HCT116 (cell line): ENCODE measurements at regions not wholly inside any gene's neighbourhood (a gene's known extent, or its start where the extent isn't known, plus 50 kb on each side); places are given as distances from the start of the nearest gene placed in this dataset.

ENCODE experiments used
- CBX3 ChIP-seq: IDR thresholded peaks from 2 replicates; pipeline ENCODE4 v1.6.1; 2012; ENCODE audit warnings: low read depth
- CEBPB ChIP-seq: IDR thresholded peaks from 2 replicates; pipeline ENCODE4 v1.6.1; 2012; ENCODE audit warnings: low read depth
- CTCF ChIP-seq, 3 experiments: fragments of 200-600 bp in 1 of 3; sonication (generic) in 1 of 3; IDR thresholded peaks in 2 of 3; conservative IDR thresholded peaks in 1 of 3; 2 replicates each; pipeline ENCODE4 v1.5.1; 2012 to 2017; ENCODE audit warnings: low read depth in 2 of 3, low read length in 2 of 3, antibody characterized with exemption in 1 of 3, borderline replicate concordance in 1 of 3, control low read depth in 1 of 3, mild to moderate bottlenecking in 1 of 3, mixed read lengths in 1 of 3, mixed run types in 1 of 3, moderate library complexity in 1 of 3; ENCODE audit not compliant: insufficient read depth in 1 of 3
- EZH2 ChIP-seq: fragments of 200-600 bp; sonication (generic); IDR thresholded peaks from 2 replicates; pipeline ENCODE4 v1.6.1; 2017; ENCODE audit warnings: antibody characterized with exemption, mixed run types
- JUND ChIP-seq: IDR thresholded peaks from 2 replicates; pipeline ENCODE4 v1.6.1; 2012
- POLR2A ChIP-seq: IDR thresholded peaks from 2 replicates; pipeline ENCODE4 v1.7.0; 2011; ENCODE audit warnings: borderline replicate concordance; ENCODE audit not compliant: insufficient read depth, insufficient read length; ENCODE audit errors: extremely low read depth
- POLR2AphosphoS5 ChIP-seq: IDR thresholded peaks from 2 replicates; pipeline ENCODE4 v1.6.1; 2011; ENCODE audit warnings: mild to moderate bottlenecking, low read depth, low read length, moderate library complexity
- RAD21 ChIP-seq: IDR thresholded peaks from 2 replicates; pipeline ENCODE4 v1.6.1; 2012; ENCODE audit warnings: low read depth, mild to moderate bottlenecking
- SP1 ChIP-seq: IDR thresholded peaks from 2 replicates; pipeline ENCODE4 v1.6.1; 2012; ENCODE audit warnings: low read depth
- YY1 ChIP-seq: IDR thresholded peaks from 2 replicates; pipeline ENCODE4 v1.6.1; 2011; ENCODE audit warnings: low read length, low read depth, moderate library complexity, mild to moderate bottlenecking; ENCODE audit not compliant: insufficient replicate concordance; ENCODE audit errors: extremely low read depth
- ZNF274 ChIP-seq: fragments of 200-500 bp; sonication (Bioruptor generic); IDR thresholded peaks from 2 replicates; pipeline ENCODE4 v1.6.1; 2014; ENCODE audit warnings: mild to moderate bottlenecking, low read depth, low read length, inconsistent platforms

GRCh38 chr7:19491371-19491770, 217.5 kb downstream of the POLR1F start:
- TF ChIP-seq RAD21: no peak
- TF ChIP-seq CTCF (IDR thresholded peaks at IDR 0.05 in 2 of 3, conservative IDR thresholded peaks at IDR 0.05 in 1 of 3; ENCODE audit: borderline replicate concordance in 1 of 3, insufficient read depth in 1 of 3, low read depth in 2 of 3, low read length in 2 of 3): no peak
- TF ChIP-seq YY1: no peak
- TF ChIP-seq ZNF274: no peak
- no peak for TF ChIP-seq SP1
- TF ChIP-seq POLR2AphosphoS5: no peak
- no peak for TF ChIP-seq POLR2A
- no peak for TF ChIP-seq JUND
- no peak for TF ChIP-seq EZH2
- no peak for TF ChIP-seq CBX3
- no peak for TF ChIP-seq CEBPB
